SJCRH30 (cell line): ENCODE measurements at regions not wholly inside any gene's neighbourhood (a gene's known extent, or its start where the extent isn't known, plus 50 kb on each side); places are given as distances from the start of the nearest gene placed in this dataset.
"Not testable (repeated sequence)": the region's sequence is repeated elsewhere in the genome, so short reads cannot be mapped to it uniquely, and the experiment has no call there.

Source experiments
- DNase-seq, 2 experiments: peaks; one replicate each; pipeline ENCODE4 v3.0.0-alpha.2; 2015 to 2020
- H3K27ac ChIP-seq: fragments of 250-450 bp; sonication (Bioruptor Pico); 2 replicates; pipeline ENCODE4 v1.5.1; 2020; ENCODE audit warnings: mild to moderate bottlenecking, moderate library complexity
- H3K27me3 ChIP-seq: fragments of 250-450 bp; sonication (Bioruptor Pico); 2 replicates; pipeline ENCODE4 v1.5.1; 2020; ENCODE audit warnings: mild to moderate bottlenecking, moderate library complexity
- H3K36me3 ChIP-seq: fragments of 250-450 bp; sonication (Bioruptor Pico); 2 replicates; pipeline ENCODE4 v1.5.1; 2020; ENCODE audit warnings: mild to moderate bottlenecking, moderate library complexity
- H3K4me1 ChIP-seq: fragments of 250-450 bp; sonication (Bioruptor Pico); 2 replicates; pipeline ENCODE4 v1.5.1; 2020; ENCODE audit warnings: mild to moderate bottlenecking, moderate library complexity
- H3K4me3 ChIP-seq: fragments of 250-450 bp; sonication (Bioruptor Pico); 2 replicates; pipeline ENCODE4 v1.5.1; 2020; ENCODE audit warnings: mild to moderate bottlenecking, moderate library complexity
- H3K9me3 ChIP-seq: fragments of 250-450 bp; sonication (Bioruptor Pico); replicated peaks from 2 replicates; pipeline ENCODE4 v1.5.1; 2020; ENCODE audit warnings: mild to moderate bottlenecking, moderate library complexity

GRCh38 chr13:65841156-65841555, 1389.0 kb downstream of the PCDH9 start:
- Histone ChIP-seq H3K4me1 (no peaks in the 10 kb centered on the region), H3K9me3 (no peaks in the 10 kb centered on the region), H3K4me3 (no peak overlapping the region), H3K27me3 (no peaks in the 10 kb centered on the region), H3K27ac (no peak overlapping the region), H3K36me3 (no peaks in the 10 kb centered on the region)
- no peak for DNase-seq

- H3K4me1 ChIP-seq: no peaks in the 10 kb centered on the region
- H3K27me3 ChIP-seq: no peaks in the 10 kb centered on the region; the same call in 1 of the 2 replicates
- no peak overlapping the region for H3K27ac ChIP-seq
- H3K4me3 ChIP-seq: no peak overlapping the region
- no peaks in the 10 kb centered on the region for H3K36me3 ChIP-seq
- no peaks in the 10 kb centered on the region for H3K9me3 ChIP-seq
- no peak for DNase-seq
These were observed 1394.1 kb downstream of the PCDH9 start for GRCh38 chr13:65836066-65836465.

GRCh38 chr13:65834897-65835296, 1395.2 kb downstream of the PCDH9 start:
- Histone ChIP-seq H3K4me3 (no peak overlapping the region), H3K27ac (no peak overlapping the region), H3K36me3 (no peaks in the 10 kb centered on the region), H3K9me3 (no peaks in the 10 kb centered on the region), H3K4me1 (no peaks in the 10 kb centered on the region), H3K27me3 (no peaks in the 10 kb centered on the region; the same call in 1 of the 2 replicates)
- DNase-seq: no peak

GRCh38 chr13:65830411-65831205, 1399.5 kb downstream of the PCDH9 start:
- Histone ChIP-seq H3K4me1 (no peaks in the 10 kb centered on the region), H3K27ac (no peak overlapping the region), H3K36me3 (no peaks in the 10 kb centered on the region), H3K4me3 (no peak overlapping the region), H3K9me3 (no peaks in the 10 kb centered on the region), H3K27me3 (no peaks in the 10 kb centered on the region; the same call in 1 of the 2 replicates)
- no peak for DNase-seq

DNA sequence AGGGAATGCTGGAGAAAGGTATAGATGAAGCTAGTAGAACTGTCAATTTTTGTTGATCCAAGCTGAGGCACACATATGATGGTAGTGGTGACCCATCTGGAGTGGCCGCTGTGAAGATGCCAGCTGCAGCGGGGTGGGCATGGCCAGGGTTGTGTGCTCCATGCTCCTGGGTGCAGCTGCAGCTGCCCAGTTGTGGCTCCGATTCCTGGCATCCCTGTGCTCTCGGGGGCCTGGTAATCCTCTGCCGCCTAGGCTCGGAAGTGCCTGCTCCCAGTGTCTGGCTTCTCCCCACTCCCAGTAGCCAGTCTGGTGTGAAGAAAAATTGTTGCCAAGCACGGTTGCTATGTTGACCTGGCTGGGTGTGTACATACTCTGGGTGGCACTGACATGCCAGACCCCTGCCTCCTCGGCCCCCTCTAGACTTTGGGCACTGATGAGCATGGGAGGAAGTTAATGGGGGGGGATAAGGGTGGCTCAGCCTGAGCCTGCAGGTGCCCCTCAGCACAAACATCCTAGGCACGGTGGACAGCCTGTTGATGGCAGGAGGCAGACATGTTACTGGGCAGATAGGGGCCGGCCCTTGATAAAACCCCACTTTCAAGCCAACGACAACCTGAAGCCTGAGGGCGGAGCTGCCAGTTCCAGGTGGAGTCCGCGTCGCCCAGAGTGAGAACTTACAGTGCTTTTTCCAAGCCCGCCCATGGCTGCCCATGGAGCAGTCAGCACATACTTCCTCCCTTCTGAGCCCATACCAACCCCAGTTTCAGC, 1400.7 kb downstream of the PCDH9 start:
- no peak for DNase-seq

DNA sequence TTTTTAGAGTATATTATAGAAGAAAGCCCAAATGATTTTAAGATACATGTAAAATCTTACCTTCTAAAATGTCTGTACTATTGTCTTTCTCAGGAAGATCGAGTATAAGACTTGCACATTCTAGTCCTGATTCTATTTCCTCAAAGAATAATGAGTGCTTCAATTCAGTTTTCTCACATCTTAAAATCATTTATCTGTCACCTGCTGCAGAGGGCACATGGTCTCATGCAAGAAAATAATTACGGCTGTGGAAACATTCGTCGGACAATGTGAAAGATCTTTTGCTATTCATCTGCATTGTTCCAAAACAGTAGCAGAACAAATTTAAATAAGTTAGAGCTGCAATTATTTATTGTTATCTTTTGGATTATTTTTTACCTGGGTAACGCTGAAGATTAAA, 1403.5 kb downstream of the PCDH9 start:
- H3K27me3 ChIP-seq: no peaks in the 10 kb centered on the region
- H3K9me3 ChIP-seq: no peaks in the 10 kb centered on the region
- H3K36me3 ChIP-seq: no peaks in the 10 kb centered on the region
- no peak overlapping the region for H3K4me3 ChIP-seq
- H3K4me1 ChIP-seq: no peaks in the 10 kb centered on the region
- DNase-seq: no peak
- no peak overlapping the region for H3K27ac ChIP-seq

More for the DNA sequence above, 1400.7 kb downstream of the PCDH9 start:
- Histone ChIP-seq H3K9me3 (no peaks in the 10 kb centered on the region), H3K27ac (no peak overlapping the region), H3K4me3 (no peak overlapping the region), H3K36me3 (no peaks in the 10 kb centered on the region), H3K27me3 (no peaks in the 10 kb centered on the region; the same call in 1 of the 2 replicates), H3K4me1 (no peaks in the 10 kb centered on the region)

DNA sequence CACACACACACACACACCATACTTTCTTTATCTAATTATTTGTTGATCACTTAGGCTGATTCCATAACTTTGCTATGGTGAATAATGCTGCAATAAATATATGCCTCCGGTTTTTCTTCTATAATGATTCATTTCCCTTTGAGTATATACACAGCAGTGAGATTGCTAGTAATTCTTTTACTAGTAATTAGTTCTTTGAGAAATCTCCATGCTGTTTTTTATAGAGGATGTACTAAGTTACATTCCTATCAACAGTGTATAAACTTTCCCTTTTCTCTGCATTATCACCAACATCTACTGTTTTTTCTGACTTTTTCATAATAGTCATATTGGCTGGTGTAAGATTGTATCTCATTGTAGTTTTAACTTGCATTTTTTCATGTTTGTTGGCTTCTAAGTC, 1405.1 kb downstream of the PCDH9 start:
- Histone ChIP-seq H3K4me1 (no peaks in the 10 kb centered on the region), H3K27me3 (no peaks in the 10 kb centered on the region), H3K36me3 (no peaks in the 10 kb centered on the region), H3K4me3 (no peak overlapping the region), H3K27ac (no peak overlapping the region), H3K9me3 (no peaks in the 10 kb centered on the region)
- DNase-seq: no peak

DNA sequence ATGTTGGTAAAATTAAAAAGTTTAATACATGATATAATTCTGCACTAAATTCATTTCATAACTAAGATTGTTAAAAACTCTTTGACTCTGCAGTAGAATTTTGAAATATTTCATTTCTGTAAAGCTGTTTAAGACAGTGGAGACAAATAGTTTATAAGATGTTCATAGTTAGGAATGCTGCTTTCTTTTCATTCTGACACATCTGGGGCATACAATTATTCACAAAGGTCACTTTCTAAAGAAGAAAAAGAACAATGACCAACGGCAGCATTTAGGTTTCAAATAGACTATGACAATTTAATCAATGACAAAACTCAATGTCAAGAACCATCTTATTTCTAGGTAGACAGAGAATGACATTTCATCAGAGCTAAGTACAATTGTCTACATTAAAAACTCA, 1422.1 kb downstream of the PCDH9 start:
- Histone ChIP-seq H3K36me3 (no peaks in the 10 kb centered on the region), H3K27me3 (no peaks in the 10 kb centered on the region), H3K9me3 (no peaks in the 10 kb centered on the region), H3K4me1 (no peaks in the 10 kb centered on the region), H3K27ac (no peak overlapping the region), H3K4me3 (no peak overlapping the region)
- DNase-seq: no peak

GRCh38 chr13:65803530-65804392, 1426.4 kb downstream of the PCDH9 start:
- no peaks in the 10 kb centered on the region for H3K36me3 ChIP-seq
- H3K4me1 ChIP-seq: no peaks in the 10 kb centered on the region
- no peak for DNase-seq
- H3K9me3 ChIP-seq: no peaks in the 10 kb centered on the region
- no peak overlapping the region for H3K27ac ChIP-seq
- no peak overlapping the region for H3K4me3 ChIP-seq
- H3K27me3 ChIP-seq: no peaks in the 10 kb centered on the region

- Histone ChIP-seq H3K4me3 (no peak overlapping the region), H3K36me3 (no peaks in the 10 kb centered on the region), H3K9me3 (no peaks in the 10 kb centered on the region), H3K4me1 (no peaks in the 10 kb centered on the region), H3K27me3 (no peaks in the 10 kb centered on the region), H3K27ac (no peak overlapping the region)
- DNase-seq: no peak
These were observed 1440.3 kb downstream of the PCDH9 start for GRCh38 chr13:65789815-65790214.

DNA sequence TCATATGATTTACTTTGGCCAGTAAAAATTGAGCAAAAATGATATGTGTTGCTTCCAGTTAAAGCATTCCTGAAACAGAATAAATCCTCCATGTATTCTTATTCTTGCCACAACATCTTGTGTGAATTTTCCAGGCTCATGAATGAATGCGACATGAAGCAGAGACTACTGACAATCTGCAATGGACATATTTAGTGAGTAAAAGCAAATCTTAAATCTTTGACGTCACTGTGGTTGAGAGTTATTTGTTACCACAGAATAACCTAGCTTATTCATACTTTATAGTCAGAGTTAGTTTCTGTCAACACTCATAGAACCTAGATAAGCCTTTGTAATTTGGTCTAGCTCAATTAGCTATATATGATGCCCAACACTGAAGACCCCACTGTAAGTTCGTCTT, 1443.1 kb downstream of the PCDH9 start:
- H3K9me3 ChIP-seq: no peaks in the 10 kb centered on the region
- no peaks in the 10 kb centered on the region for H3K27me3 ChIP-seq
- DNase-seq: no peak
- H3K4me1 ChIP-seq: no peaks in the 10 kb centered on the region
- no peaks in the 10 kb centered on the region for H3K36me3 ChIP-seq
- H3K4me3 ChIP-seq: no peak overlapping the region
- H3K27ac ChIP-seq: no peak overlapping the region

- Histone ChIP-seq H3K36me3 (no peaks in the 10 kb centered on the region), H3K4me1 (no peaks in the 10 kb centered on the region), H3K27ac (no peak overlapping the region), H3K27me3 (no peaks in the 10 kb centered on the region), H3K4me3 (no peak overlapping the region), H3K9me3 (no peaks in the 10 kb centered on the region)
- DNase-seq: no peak
These were observed 1445.9 kb downstream of the PCDH9 start for GRCh38 chr13:65784088-65784816.

DNA sequence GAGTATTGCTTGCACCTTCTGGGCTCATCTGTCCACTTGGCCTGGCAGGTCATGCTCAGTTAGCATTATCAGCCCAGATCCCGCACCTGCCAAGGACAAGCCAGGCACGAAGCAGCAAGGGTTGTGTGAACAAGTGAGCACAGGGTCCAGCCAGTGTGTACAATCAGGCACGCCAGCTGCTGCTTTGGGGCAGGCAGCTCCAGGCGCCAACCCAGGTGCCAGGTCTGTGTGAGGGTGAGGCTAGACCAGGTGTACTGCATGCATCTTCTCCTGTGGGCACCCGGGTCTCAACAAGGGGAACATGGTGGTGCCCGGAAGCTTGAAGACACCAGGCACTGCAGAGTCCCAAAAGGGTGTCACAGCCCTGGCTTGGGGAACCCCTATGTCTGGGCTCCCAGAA, 1446.8 kb downstream of the PCDH9 start:
- no peaks in the 10 kb centered on the region for H3K36me3 ChIP-seq
- no peak overlapping the region for H3K27ac ChIP-seq
- H3K4me1 ChIP-seq: no peaks in the 10 kb centered on the region
- H3K9me3 ChIP-seq: no peaks in the 10 kb centered on the region
- no peaks in the 10 kb centered on the region for H3K27me3 ChIP-seq
- DNase-seq: no peak
- no peak overlapping the region for H3K4me3 ChIP-seq

- H3K27ac ChIP-seq, H3K36me3 ChIP-seq, DNase-seq, H3K9me3 ChIP-seq, H3K27me3 ChIP-seq, H3K4me1 ChIP-seq, H3K4me3 ChIP-seq: not testable (repeated sequence)
These were observed 1458.3 kb downstream of the PCDH9 start for GRCh38 chr13:65771704-65772313.
